ELR (cell line): ENCODE measurements at regions not wholly inside any gene's neighbourhood (a gene's known extent, or its start where the extent isn't known, plus 50 kb on each side); places are given as distances from the start of the nearest gene placed in this dataset.

Experiments
- DNase-seq: peaks from one replicate; pipeline ENCODE4 v3.0.0-alpha.2; 2015; ENCODE audit warnings: low read depth

- no peak for DNase-seq
Measured at GRCh38 chr20:19929012-19929360, 88.2 kb upstream of the NAA20 start.

DNA sequence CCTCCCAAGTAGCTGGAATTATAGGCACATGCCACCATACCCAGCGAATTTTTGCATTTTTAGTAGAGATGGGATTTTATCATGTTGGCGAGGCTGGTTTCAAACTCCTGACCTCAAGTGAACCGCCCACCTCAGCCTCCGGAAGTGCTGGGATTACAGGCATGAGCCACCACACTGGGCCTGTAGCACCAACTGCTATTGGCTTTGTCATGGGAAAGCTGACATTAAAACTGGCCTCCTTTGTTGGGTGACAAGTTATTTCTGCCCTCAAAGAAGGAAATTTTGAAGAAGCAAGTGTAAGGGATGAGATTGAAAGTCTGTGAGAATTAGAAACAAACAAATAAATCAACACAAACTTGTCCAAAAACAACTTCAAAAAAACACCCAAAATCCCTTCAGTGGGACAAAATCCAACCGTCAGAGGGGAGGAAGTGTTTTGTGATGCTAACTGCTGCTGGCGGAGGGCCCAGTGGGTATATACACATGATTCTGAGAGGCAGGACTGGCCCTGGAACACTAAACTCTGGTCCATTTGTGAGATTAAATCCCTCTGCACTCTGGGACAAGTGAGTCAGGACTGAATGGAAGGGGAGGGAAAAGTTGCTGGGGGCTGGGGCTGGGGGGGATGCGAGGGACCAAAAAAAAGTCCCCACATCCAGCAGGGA is 87.5 kb upstream of the NAA20 start:
- DNase-seq, result no peak

DNA sequence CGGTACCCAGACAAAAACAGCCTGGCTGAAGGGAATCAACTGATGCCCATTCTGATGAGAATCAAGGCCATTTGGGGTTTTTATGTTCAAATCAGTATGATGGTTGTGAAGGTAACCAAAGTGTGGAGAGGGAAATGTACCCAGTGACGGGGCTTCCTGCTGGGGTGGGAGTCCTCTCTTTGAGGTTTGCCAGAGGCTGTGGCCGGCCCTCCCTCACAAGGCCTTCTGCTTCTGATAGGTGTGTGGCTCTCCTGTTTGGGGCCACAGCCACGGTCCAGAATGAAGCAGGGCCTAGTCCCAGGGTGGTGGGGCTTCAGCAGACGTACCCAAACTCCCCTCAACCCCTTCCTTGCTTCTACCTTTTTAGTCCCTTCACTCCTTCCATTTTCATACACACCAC is 86.7 kb upstream of the NAA20 start:
- no peak for DNase-seq

- peak; percentile 75 for DNase-seq
Measured at GRCh38 chr20:19932170-19932667, 84.9 kb upstream of the NAA20 start.

- DNase-seq, result no peak
Measured at GRCh38 chr20:19934792-19935491, 82.2 kb upstream of the NAA20 start.

DNA sequence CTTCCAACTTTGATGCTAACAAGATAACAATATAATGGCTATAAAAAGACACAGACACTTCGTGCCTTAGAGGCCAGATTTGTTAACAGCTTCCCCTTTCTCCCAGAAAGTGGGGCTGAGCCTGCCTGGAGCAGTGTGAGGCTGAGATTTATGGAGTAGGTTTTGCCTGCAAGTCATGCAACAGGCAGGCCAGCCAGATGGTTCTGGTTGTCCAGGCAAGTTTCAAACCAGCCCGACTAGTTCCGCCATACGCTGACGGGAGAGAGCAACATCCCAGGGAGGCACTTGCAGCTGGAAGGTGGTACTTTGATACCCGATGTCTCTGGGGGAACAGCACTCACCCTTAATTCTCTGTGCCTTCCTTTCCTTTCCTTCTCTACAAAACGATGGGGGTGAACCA is 81.3 kb upstream of the NAA20 start:
- DNase-seq, result no peak

- DNase-seq, result no peak
Measured at GRCh38 chr20:19936466-19937200, 80.5 kb upstream of the NAA20 start.

- no peak for DNase-seq
Measured at GRCh38 chr20:19937218-19937617, 79.9 kb upstream of the NAA20 start.

DNA sequence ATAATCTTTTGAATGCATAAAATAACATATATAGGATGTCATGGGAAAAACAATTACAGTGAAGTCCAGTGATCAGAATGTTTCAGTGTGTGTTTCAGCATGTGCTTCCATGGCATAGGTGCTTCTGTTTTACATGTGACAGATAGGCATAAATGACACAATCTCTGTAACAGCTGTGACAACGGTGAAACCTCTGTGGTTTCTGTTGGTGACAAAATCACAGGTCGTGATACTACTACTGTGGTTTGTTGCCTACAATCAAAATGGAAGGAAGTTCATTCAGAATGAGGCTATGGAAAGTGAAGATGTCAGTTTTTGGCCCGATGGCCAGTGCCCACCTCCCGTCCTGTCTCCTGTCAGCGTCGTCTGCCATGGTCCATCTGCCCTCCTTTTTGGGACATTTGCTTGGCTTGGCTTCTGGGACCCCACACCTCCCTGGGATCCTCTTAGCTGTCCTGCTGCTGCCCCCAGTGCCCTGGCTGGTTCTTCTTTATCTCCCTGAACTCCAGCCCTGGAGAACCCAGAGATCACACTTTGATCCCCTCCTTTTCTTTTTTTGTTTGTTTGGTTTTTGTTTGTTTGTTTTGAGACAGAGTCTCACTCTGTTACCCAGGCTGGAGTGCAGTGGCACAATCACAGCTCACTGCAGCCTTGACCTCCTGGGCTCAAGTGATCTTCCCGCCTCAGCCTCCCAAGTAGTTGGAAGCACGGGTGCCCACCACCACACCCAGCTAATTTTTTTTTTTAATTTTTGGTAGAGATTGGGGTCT is 79.3 kb upstream of the NAA20 start:
- no peak for DNase-seq

- no peak for DNase-seq
Measured at GRCh38 chr20:19938421-19939090, 78.6 kb upstream of the NAA20 start.

- no peak for DNase-seq
Measured at GRCh38 chr20:19940988-19941460, 76.1 kb upstream of the NAA20 start.

DNA sequence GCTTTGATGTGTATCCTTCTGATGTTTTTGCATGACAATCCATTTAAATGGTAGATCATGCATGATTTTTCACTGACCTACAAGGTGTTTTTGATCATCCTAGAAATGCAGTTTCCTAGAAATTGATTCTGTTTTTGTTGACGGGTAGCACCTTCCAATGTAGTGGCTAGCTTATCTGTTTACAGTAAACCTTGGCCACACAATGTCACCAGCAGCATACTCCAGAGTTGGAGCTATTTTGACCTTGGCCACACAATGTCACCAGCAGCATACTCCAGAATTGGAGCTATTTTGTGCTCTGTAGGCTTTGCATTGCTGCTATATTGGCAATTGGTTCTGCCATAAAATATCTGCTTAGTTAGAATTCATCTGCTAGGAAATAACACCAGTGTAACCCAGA is 74.6 kb upstream of the NAA20 start:
- no peak for DNase-seq

DNA sequence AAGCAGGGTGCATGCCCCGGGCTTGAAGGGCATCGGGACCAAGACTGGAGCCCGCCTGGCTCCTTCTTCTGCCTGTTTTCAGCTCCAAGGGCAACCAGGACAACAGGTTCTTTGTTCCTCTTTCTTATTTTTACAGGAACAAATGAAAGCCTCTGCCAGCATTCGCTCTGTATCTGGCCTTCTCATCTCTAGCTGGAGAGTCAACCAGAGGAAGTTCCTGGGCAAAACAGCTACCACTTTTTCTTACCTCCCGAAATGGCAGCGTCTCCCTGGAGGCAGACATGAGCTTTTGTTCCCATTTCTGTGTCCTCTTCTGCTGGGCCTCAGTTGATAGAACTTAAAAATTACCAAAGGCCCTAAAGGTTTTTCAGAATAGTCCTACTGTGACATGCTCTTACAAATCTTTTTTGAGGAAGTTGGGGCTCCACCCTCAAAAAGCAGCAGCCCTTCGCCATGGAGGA is 74.1 kb upstream of the NAA20 start:
- DNase-seq, result no peak

GRCh38 chr20:19944772-19945459 is 72.2 kb upstream of the NAA20 start:
- no peak for DNase-seq

GRCh38 chr20:19945732-19946670 is 71.2 kb upstream of the NAA20 start:
- no peak for DNase-seq

GRCh38 chr20:19947611-19948264 is 69.4 kb upstream of the NAA20 start:
- DNase-seq, result peak; percentile 59

DNA sequence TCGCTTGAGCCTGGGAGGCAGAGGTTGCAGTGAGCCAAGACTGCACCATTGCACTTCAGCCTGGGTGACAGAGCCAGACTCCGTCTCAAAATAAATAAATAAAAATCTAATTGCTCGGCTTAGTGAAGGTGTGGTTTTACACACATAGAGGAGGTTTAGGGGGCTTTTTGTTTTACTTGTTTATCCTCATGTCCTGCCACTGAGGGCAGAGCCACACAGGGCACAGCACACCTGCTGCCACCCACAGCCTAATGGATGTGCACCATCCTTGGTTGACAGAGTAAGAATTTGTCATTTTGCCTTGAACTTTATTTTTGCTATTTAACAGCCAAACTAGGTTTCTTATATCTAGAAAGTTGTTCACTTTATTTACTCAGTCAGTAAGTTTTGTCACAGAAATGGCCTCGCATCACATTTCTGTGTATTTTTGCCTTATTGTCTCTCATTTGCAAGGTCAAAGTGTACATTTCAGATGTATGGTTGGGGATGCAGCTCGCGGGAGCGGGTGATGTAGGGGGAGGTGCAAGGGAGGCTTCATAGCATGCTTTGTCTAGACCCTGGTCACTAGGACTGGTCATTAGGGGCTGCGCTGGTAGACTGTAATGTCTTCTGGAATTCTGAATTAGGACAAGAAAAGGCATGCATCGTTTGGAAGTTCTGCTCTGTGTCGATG is 67.8 kb upstream of the NAA20 start:
- no peak for DNase-seq

DNA sequence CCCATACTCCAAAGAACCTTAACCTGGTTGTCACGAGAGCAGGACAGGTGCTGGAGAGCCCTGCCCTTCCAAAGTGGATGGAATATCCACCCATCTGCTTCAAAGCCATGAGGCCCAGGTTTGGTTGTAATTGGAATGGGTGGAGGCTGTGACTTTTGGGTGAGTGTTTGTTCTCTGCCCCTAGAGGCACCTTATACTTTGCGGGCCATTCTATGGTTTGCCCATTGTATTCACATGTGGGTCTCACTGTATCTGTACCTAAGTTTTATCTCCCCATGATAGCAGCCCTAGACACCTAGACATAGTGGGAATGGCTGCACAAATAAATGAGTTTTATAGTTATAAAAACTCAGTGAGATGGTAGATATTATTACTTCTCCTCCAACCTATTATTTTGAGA is 67.1 kb upstream of the NAA20 start:
- no peak for DNase-seq

GRCh38 chr20:19952392-19952791 is 64.8 kb upstream of the NAA20 start:
- peak; percentile 33 for DNase-seq
